ENCODE measurements at regions not wholly inside any gene's neighbourhood (a gene's known extent, or its start where the extent isn't known, plus 50 kb on each side); places are given as distances from the start of the nearest gene placed in this dataset.
"Not testable (repeated sequence)": the region's sequence is repeated elsewhere in the genome, so short reads cannot be mapped to it uniquely, and the experiment has no call there.

DNA sequence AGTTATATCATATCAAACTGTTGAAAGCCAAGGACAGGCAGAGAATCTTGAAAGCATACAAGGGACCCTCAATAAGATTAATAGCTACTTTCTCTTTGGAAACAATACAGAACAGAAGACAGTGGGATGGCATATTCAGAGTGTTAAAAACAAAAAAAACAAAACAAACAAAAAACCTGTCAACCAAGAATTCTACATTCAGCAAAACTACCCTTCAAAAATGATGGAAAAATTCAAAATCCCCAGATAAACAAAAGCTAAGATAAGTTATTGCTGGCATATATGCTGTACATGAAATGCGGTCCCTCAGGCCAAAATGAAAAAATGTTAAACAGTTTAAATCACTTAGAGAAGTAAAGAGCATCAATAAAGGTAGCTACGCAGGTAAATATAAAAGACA lies 425.1 kb downstream of the ACTL7B start:
- no peak for DNase-seq (ENCODE audit: low read depth in 4 of 4, low spot score in 3 of 4)

DNA sequence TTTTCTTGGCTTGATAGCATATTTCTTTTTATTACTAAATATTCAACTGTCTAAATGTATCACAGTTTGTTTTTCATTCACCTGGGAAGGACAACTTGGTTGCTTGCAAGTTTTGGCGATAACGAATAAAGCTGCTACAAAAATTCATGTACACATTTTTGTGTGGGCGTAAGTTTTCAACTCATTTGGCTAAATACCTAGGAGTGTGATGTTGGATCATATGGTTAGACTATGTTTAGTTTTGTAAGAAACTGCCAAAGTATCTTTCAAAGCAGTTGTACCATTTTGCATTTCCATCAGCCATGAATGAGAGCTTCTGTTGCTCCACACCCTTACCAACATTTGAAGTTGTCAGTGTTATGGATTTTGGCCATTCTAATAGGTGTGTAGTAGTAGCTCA lies 428.0 kb downstream of the ACTL7B start:
- DNase-seq (ENCODE audit: low read depth in 4 of 4, low spot score in 3 of 4) = no peak

DNA sequence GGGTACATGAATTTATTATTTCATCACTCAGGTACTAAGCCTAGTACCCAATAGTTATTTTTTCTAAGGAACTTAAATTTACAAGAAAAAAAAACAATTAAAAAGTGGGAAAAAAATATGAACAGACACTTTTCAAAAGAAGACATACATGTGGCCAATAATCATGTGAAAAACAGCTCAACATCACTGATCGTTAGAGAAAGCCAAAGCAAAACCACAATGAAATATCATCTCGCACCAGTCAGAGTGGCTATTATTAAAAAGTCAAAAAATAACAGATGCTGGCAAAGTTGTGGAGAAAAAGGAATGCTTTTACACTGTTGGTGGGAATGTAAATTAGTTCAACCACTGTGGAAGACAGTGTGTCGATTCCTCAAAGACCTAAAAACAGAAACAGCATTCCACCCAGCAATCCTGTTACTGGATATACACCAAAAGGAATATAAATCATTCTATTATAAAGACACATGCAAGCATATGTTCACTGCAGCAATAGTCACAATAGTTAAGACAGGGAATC lies 429.3 kb downstream of the ACTL7B start:
- DNase-seq (ENCODE audit: low read depth in 4 of 4, low spot score in 3 of 4) = not testable (repeated sequence)

DNA sequence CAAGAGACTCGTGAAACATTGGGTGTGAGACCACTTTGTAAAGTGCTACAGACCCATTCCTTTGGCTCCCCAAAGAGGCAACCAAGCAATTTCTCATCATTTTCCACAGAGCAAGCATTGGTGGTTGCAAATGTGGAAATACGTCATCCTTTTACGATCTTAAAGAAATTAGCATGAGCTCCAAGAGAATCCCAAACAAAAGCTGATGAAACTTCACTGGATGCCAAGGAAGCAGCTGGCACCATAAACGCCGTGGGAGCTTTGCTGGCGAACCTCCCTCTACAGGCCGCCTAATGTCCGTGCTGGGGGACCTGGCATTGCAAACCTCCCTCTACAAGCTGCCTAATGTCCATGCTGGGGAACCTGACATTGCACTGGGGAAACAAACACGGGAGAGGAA lies 432.4 kb downstream of the ACTL7B start:
- no peak for DNase-seq (ENCODE audit: low read depth in 4 of 4, low spot score in 3 of 4)

DNA sequence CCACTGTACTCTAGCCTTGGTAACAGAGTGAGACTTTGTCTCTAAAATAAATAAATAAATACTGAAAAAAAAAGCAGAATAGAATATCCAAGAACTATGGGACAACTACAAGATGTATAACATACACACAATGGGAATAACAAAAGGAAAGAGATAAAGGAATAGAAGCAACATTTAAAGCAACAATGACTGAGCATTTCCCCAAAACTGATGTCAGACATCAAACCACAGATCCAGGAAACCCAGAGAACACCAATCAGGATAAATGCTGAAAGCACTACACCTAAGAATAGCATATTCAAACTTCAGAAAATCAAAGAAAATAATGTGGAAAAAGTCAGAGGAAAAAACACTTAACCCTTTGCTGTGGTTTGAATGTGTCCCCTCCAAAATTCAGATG lies 436.4 kb downstream of the ACTL7B start:
- no peak for DNase-seq (ENCODE audit: low read depth in 4 of 4, low spot score in 3 of 4)

DNA sequence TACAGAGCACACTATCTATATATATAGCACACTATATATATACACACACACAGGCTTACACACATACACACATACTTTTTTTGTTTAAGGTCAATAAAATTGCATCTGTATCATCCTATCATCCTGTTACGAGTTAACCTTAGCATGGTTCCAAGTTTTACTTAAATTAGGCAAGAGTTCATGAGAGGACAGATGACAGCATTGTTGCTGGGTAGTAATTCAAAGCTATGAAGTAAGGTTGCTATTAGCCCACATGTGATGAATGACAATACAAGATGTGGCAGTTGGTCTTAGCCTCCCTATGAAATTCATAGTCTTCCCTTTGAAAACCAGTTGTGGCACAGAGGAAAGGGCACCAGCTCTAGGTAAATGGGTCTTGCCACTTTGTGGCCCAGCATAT lies 438.1 kb downstream of the ACTL7B start:
- DNase-seq (ENCODE audit: low read depth in 4 of 4, low spot score in 3 of 4) = no peak

DNA sequence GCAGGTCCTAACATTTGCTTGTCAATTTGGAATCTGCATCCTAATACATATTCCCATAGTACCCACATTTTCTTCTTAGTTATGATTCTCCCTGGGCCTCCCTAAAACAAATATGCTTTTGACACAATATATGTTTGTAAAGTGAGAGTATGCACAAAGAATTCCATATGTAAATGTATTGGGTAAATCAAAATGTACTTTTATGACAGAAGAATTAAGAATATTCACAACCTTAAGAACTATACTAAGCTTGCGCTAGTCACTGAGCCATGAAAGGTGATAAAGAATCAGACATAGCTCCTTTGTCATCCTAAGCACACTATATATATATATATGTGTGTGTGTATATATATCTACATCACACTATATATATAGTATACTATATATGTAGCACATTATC lies 438.5 kb downstream of the ACTL7B start:
- no peak for DNase-seq (ENCODE audit: low read depth in 4 of 4, low spot score in 3 of 4)

DNA sequence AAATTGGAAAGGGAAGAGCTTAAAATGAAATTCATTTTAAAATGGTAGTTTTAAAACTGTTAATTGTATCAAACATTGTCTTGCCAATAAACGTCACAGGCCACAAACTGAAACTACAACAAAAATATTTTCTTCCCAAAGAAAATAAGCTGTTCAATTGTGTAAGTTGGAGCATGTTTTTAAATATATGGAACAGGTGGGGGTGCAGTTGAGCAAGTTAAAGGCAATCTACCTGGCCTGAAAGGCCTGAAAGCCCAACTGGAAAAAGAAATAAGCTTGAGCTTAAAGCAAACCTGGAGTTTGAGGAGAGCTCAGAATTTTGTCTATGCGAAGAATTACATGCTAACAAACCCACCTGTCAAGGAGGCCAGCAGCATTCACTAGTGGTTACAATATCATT lies 439.5 kb downstream of the ACTL7B start:
- DNase-seq (ENCODE audit: low read depth in 4 of 4, low spot score in 3 of 4) = no peak

DNA sequence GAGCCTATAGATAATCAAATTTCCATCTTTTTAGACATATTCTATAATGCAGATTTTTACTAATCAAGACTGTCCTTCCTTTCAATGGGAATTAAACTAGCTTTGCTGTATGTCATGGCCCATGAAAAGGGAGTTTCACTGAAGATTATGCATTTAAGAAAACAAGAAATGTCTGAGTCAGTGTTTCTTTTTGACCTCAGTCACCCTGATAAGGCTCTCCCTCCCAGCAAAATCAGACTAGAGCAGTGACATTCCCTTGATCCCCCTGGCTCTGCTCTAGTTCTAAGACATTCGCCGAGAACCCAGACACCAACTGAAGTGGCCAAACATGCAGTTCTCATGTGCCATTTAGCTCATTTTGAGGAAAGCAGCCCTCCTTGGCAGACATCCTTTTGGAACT lies 442.0 kb downstream of the ACTL7B start:
- no peak for DNase-seq (ENCODE audit: low read depth in 4 of 4, low spot score in 3 of 4)

DNA sequence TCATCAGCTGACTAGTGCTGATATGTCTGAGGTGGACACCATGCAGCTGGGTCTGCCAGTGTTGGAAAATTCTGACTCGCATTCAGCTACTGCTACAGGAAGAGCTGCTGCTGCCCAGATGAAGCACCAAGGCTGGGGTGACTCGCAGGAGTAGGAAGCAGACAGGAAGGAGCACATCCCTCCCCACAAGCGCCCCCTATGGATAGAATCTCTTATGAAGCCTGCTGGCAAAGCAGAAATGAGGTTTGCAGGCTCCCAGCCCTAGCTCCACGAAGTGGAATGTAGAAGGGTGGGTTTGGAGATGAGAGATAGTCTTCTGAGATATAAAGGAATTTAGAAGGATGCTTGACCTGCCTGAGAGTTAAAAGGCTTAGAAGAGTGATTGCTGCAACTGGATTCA lies 443.0 kb downstream of the ACTL7B start:
- no peak for DNase-seq (ENCODE audit: low read depth in 4 of 4, low spot score in 3 of 4)

DNA sequence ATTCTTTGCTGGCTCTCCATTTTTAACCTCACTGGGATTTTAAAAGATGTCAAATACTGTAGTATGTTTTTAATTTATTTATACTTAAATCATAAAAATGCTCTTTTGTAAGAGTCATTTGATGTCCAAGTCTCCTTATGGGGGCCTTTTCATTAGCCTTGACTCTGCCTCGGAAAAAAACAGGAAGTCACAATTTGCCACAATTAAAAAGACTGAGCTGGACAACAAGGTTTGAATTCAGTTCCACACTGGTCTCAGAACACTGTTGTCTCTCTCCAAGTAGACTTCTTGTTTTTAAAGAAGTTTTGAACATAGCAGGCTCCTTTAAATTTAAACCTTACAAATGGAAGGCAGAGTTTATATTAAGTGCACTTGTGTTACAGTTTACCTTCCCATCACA lies 444.2 kb downstream of the ACTL7B start:
- DNase-seq (ENCODE audit: low read depth in 4 of 4, low spot score in 3 of 4) = no peak

DNA sequence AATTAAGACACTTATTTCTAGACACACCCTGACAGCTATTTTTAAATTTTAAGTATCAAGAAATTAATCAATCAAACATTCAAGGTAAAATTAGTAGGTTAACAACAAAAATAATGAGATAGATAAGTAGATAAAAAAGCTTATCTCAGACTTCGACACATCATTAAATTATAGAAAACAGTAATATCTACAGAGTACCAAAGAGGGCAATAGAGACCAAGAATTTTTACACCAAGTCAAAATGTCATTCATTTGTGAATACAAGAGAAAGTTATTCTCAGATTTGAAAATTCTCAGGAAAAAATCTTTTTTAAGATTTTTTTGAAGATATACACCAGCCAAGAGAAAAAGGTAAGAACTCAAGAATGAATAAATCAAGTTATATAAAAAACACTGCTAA lies 445.6 kb downstream of the ACTL7B start:
- no peak for DNase-seq (ENCODE audit: low read depth in 4 of 4, low spot score in 3 of 4)

DNA sequence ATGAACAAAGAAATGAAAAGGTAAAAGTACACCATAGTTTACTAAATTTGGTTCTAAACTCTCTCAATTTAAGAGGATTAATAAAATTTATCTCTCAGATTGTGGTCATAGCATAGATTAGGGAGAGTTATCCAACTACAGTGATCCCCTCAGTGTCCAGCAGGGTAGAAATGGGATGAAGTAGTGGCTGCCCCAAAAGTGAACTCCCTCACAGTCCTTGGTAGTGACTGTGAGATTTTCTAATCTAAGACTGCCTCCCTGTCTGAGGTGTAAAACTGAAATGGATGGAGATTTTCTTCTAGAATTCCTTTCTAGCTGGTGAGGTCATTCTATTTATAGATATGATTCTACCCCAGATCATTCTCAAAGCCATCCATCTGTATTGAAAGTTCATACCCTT lies 455.5 kb downstream of the ACTL7B start:
- DNase-seq (ENCODE audit: low read depth in 4 of 4, low spot score in 3 of 4) = no peak

DNA sequence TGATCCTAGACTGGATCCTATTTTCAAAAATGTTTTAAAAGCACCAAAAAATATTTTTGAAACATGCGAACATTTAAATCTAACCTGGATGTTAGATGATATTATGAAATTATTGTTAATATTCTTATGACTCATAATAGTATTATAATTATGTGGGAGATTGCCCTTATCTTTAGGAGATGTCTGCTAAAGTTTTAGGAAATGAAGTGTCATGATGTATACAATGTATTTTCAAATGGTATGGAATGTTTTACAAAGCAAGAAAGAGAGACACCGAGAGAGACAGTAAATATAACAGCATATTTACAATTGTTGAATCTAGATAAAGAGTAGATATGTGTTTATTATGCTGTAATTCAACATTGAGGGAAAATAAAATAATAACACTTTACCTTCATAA lies 455.9 kb downstream of the ACTL7B start:
- no peak for DNase-seq (ENCODE audit: low read depth in 4 of 4, low spot score in 3 of 4)

DNA sequence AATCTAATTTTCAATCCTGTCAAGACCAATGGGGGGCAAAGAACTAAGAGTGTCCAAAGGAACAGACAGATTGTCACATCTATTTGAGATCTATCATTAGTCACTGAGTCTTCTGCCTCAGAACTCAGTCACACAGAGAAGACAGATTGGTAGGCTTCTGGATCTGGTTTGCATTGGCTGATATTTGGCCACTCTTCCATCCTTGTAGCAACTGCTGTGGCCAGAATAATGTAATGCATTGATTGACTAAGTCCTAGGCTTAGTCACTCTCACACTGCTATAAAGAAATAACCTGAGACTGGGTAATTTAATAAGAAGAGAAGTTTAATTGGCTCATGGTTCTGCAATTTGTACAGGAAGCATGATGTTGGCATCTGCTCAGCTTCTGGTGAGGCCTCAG lies 458.5 kb downstream of the ACTL7B start:
- no peak for DNase-seq (ENCODE audit: low read depth in 4 of 4, low spot score in 3 of 4)

DNA sequence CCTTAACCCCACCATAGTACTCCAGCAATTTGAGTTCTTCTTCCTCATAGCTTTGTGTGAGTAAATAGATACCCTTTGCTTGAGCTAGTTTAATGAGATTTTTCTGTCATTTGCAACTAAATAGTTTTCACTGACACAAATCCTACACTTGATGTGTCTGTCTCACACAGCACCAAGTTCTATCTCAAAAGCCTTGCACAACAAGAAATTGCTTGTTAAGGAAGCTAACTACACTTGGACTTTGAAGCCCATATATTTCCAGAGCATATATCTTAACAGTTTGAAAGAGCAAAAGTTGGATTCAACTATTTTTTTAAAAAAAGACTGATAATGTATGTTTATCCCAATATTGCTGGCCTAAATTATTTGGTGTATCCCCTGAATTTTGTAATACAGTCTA lies 459.2 kb downstream of the ACTL7B start:
- DNase-seq (ENCODE audit: low read depth in 4 of 4, low spot score in 3 of 4) = no peak

DNA sequence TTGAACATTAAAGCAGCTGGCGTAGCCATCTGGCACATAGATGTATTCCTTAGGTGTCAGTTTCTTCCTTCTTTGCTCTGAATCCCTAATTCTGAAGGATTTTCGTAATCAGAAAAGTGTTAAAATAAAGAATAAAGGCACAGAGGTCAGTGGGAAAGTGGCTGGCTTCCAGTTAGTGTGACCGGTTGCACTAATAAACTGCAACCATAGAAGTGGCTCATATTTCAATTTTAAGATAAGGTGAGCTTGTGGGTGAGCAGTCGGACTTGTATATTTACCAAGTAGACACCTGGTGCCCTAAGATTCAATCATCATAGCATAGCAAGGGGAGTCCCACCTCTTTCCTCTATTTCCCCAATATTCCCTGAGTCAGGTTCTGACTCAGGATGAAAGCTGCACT lies 459.6 kb downstream of the ACTL7B start:
- DNase-seq (ENCODE audit: low read depth in 4 of 4, low spot score in 3 of 4) = no peak

DNA sequence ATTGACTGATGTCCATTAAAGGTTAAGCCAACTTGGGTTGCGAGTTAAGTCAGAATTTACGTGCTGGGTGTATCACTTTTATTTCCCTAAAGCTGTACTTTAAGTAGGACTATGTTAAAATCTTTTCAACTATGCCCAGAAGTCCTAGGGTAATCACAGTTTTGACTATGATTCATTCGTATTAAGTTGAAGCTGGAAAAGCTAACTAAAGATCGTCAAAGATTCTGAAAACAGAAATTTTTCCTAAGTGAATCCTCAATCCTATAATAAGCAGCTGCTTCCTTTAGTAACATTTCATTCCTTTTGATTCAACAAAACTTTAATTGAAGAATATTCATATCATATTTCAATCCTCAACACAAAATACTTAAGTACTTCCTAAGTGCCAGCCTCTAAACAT lies 460.4 kb downstream of the ACTL7B start:
- DNase-seq (ENCODE audit: low read depth in 4 of 4, low spot score in 3 of 4) = no peak

DNA sequence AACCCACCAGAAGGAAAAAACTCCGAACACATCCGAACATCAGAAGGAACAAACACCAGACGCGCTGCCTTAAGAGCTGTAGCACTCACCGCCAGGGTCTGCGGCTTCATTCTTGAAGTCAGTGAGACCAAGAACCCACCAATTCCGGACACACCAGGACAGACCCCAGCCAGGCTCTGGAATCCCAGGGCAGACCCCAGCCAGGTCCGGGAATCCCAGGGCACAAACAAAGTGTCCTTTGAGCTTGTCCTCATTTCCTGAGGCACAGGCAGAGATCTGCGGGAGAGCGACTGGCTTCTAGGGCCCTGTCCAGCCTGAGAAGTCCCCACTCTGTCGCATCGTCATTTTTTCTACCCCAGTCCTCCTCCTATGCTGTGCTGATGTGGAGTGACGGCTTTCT lies 461.1 kb downstream of the ACTL7B start:
- no peak for DNase-seq (ENCODE audit: low read depth in 4 of 4, low spot score in 3 of 4)

DNA sequence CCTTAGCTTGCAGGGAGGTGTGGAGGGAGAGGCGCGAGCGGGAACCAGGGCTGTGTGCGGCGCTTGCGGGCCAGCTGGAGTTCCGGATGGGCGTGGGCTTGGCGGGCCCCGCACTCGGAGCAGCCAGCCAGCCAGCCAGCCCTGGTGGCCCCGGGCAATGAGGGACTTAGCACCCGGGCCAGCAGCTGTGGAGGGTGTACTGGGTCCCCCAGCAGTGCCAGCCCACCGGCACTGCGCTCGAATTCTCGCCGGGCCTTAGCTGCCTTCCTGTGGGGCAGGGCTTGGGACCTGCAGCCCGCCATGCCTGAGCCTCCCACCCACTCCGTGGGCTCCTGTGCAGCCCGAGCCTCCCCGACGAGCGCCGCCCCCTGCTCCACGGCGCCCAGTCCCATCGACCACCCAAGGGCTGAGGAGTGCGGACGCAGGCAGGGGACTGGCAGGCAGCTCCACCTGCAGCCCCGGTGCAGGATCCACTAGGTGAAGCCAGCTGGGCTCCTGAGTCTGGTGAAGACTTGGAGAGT lies 462.2 kb downstream of the ACTL7B start:
- not testable (repeated sequence) for DNase-seq (ENCODE audit: low read depth in 4 of 4, low spot score in 3 of 4)

DNA sequence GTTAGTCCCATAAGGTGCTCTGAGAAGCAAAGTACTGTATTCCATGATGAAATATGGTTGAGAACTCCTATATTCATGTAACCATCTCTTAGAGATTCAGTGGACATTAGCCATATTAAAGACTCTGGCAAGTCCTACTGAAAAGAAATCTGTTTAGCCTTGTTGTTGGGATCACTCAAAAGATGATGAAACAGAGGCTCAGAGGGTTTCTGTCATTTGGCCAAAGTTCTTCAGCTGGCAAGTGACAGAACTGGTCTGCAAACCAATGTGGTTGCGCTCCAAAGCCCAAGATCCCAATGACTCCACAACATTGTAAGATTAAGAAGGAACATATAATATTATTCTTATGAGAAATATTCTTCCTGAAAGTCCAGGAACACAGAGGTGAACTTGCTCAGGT lies 462.9 kb downstream of the ACTL7B start:
- no peak for DNase-seq (ENCODE audit: low read depth in 4 of 4, low spot score in 3 of 4)

DNA sequence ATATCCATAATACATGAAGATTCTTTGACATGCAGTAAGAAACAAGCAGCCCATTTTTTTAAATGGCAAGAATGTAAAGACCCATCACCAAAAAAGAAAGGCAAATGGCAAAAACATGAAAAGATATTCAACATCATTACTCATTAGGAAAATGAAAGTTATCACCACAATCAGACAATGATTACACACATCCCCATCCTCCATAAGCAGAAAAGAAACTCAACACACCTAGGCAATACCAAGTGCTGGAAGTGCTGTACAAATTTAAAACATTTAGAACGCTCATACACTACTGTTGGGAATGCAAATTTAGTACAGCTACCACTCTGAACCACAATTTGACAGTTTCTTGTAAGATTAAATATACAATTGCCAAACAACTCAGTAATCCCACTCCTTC lies 466.7 kb downstream of the ACTL7B start:
- no peak for DNase-seq (ENCODE audit: low read depth in 4 of 4, low spot score in 3 of 4)

DNA sequence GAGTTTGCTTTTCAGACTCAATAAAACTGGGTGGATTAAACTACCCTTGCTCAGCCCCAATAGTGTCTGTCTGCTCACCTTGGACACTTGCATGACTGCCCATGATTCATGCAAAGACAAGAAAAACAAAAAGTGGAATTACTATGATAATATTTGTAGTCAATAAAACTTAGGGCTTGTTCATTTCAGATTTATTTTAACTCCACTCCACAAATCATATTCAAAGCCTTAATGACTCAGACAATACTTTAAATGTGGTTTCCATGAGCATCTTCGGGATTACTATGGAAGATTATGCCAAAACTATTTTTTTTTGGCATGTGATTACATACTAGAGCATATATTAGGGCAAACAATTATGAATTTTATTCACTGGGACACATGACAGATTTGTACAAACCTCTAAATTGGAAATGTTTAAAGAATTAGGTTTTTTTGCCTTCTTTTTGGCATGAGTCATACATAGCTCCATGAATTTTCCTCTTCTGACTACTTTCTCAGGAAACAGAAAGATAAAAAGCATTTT lies 468.9 kb downstream of the ACTL7B start:
- DNase-seq (ENCODE audit: low read depth in 4 of 4, low spot score in 3 of 4) = no peak

Measured in left renal pelvis (tissue), 4 donors.